Thymus (tissue), 11 donors: ENCODE measurements at regions not wholly inside any gene's neighbourhood (a gene's known extent, or its start where the extent isn't known, plus 50 kb on each side); places are given as distances from the start of the nearest gene placed in this dataset.
A peak's percentile ranks its signal among the peaks of the same experiment; 100 is the strongest.

Experiments
- DNase-seq, 9 donors: peaks; one replicate each; pipeline ENCODE4 v3.0.0-alpha.2; 2013; ENCODE audit warnings: low spot score in 9 of 9, low read depth in 6 of 9, missing footprints in 1 of 9
- H3K27ac ChIP-seq, 2 donors: one replicate each; pipeline ENCODE4 v1.5.1; 2013; ENCODE audit warnings: control low read depth in 1 of 2, low read depth in 1 of 2, low read length in 1 of 2, mild to moderate bottlenecking in 1 of 2, moderate library complexity in 1 of 2
- H3K27me3 ChIP-seq, 2 donors: one replicate each; pipeline ENCODE4 v1.5.1; 2013; ENCODE audit warnings: low read length in 1 of 2; ENCODE audit not compliant: control insufficient read depth in 2 of 2, insufficient read depth in 1 of 2
- H3K36me3 ChIP-seq, 2 donors: one replicate each; pipeline ENCODE4 v1.5.1; 2013; ENCODE audit warnings: low read length in 1 of 2, mild to moderate bottlenecking in 1 of 2, moderate library complexity in 1 of 2; ENCODE audit not compliant: control insufficient read depth in 2 of 2, insufficient read depth in 2 of 2
- H3K4me1 ChIP-seq, 2 donors: one replicate each; pipeline ENCODE4 v1.5.1; 2013; ENCODE audit warnings: low read length in 2 of 2; ENCODE audit not compliant: control insufficient read depth in 2 of 2, insufficient read depth in 2 of 2
- H3K4me3 ChIP-seq, 2 donors: one replicate each; pipeline ENCODE4 v1.5.1; 2013; ENCODE audit warnings: low read length in 2 of 2, control low read depth in 1 of 2, mild to moderate bottlenecking in 1 of 2
- H3K9me3 ChIP-seq, 2 donors: one replicate each; pipeline ENCODE4 v1.5.1; 2013; ENCODE audit warnings: low read length in 1 of 2, mild to moderate bottlenecking in 1 of 2; ENCODE audit not compliant: control insufficient read depth in 2 of 2, insufficient read depth in 1 of 2
- WGBS: extraction: QIAGEN DNeasy Blood & Tissue Kit; methylation state at CpG from one replicate; pipeline ENCODE4 v1.1.7; 2013; 5-methylcytosine and 5-hydroxymethylcytosine counted together
- donor health status: healthy.

DNA sequence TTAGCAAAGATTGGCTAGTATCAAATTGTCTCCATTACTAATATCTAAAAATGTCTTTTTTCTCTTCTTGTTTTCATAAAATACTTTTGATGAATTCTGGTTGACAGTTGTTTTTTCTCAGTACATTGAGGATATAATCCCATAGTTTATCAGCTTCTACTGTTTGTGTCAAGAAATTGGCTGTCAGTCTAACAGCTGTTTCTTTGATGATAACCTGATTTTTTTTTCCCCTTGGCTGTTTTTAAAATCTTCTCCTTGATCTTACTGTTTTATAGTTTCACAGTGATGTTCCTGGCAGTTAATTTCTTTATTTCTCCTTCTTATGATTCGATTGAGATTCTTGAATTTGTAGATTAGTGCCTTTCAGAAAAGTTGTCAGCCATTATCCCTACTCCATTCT is 315.3 kb upstream of the PMFBP1 start:
- Histone ChIP-seq H3K27me3 (no peaks in the 10 kb centered on the region), H3K27ac (no peak overlapping the region), H3K9me3 (no peaks in the 10 kb centered on the region), H3K36me3 (no peaks in the 10 kb centered on the region), H3K4me1 (peaks cover 0 to 3% of the 10 kb centered on the region in 2 donors), H3K4me3 (no peak overlapping the region)
- WGBS: 98% methylated on average over 1 of the region's 1 CpG
- DNase-seq: no peak

GRCh38 chr16:72482695-72483094 is 310.7 kb upstream of the PMFBP1 start:
- H3K27me3 ChIP-seq: no peaks in the 10 kb centered on the region
- WGBS: 74% methylated on average over 3 of the region's 3 CpGs

GRCh38 chr16:72481419-72481818 is 309.5 kb upstream of the PMFBP1 start:
- no peaks in the 10 kb centered on the region for H3K9me3 ChIP-seq
- peak in 1 of 9 donors; percentile 37 for DNase-seq
- peak overlapping the region in 1 of 2 donors; percentile 90 for H3K27ac ChIP-seq
- peaks cover 4 to 6% of the 10 kb centered on the region in 2 donors for H3K4me1 ChIP-seq
- no peak overlapping the region for H3K4me3 ChIP-seq
- no peaks in the 10 kb centered on the region for H3K36me3 ChIP-seq
- no peaks in the 10 kb centered on the region for H3K27me3 ChIP-seq

More at GRCh38 chr16:72482695-72483094, 310.7 kb upstream of the PMFBP1 start:
- Histone ChIP-seq H3K27ac (peak overlapping the region in 1 of 2 donors; percentile 90), H3K4me3 (no peak overlapping the region), H3K36me3 (no peaks in the 10 kb centered on the region), H3K9me3 (no peaks in the 10 kb centered on the region), H3K4me1 (peaks cover 4 to 6% of the 10 kb centered on the region in 2 donors)
- DNase-seq: peak in 5 of 9 donors; percentile 36 to 77 (median 37)

DNA sequence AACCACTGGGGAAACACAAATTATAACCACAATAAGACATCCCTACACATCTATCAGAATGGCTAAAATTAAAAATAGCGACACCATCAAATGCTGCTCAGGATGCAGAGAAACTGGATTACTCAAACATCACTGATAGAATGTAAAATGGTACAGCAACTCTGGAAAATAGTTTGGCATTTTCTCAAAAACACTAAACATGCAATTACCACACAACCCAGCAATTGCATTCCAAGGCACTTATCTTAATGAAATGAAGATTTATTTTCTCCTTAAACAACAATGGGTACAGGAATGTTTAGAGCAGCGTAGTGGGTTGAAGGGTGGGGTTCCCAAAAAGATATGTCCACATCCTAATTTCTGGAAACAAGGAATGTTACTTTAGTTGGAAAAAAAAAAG is 309.0 kb upstream of the PMFBP1 start:
- Histone ChIP-seq H3K27ac (peak overlapping the region in 1 of 2 donors; percentile 90), H3K27me3 (no peaks in the 10 kb centered on the region), H3K9me3 (no peaks in the 10 kb centered on the region), H3K4me1 (peaks cover 4 to 6% of the 10 kb centered on the region in 2 donors), H3K4me3 (no peak overlapping the region), H3K36me3 (no peaks in the 10 kb centered on the region)
- 97% methylated on average over 2 of the region's 2 CpGs for WGBS
- no peak for DNase-seq

DNA sequence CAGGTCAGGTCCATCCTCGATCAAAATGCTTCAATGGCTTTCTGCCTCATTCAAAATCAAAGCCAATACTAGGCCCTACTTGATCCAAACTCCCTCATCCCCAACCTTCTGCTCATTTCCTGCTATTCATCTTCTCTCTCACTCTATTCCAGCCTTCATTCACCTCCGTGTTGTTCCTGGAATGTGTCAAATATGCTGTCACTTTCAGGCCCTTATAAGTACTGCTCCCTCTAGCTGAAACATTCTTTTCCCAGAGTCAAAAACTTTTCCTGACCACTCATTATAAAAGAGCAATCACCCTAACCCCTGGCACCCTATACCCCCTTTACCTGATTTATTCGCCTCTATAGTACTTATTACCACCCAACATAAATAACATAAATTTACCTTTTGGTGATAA is 303.7 kb upstream of the PMFBP1 start:
- no peaks in the 10 kb centered on the region for H3K4me1 ChIP-seq
- no peaks in the 10 kb centered on the region for H3K27me3 ChIP-seq
- H3K27ac ChIP-seq: no peak overlapping the region
- no peaks in the 10 kb centered on the region for H3K36me3 ChIP-seq
- DNase-seq: no peak
- H3K9me3 ChIP-seq: no peaks in the 10 kb centered on the region
- no peak overlapping the region for H3K4me3 ChIP-seq
- 97% methylated on average over 3 of the region's 3 CpGs for WGBS

- WGBS: 88% methylated on average over 2 of the region's 2 CpGs
- Histone ChIP-seq H3K36me3 (no peaks in the 10 kb centered on the region), H3K27ac (no peak overlapping the region), H3K4me1 (no peaks in the 10 kb centered on the region), H3K27me3 (no peaks in the 10 kb centered on the region), H3K4me3 (no peak overlapping the region), H3K9me3 (no peaks in the 10 kb centered on the region)
- DNase-seq: no peak
Measured at GRCh38 chr16:72474501-72475123, 302.7 kb upstream of the PMFBP1 start.

DNA sequence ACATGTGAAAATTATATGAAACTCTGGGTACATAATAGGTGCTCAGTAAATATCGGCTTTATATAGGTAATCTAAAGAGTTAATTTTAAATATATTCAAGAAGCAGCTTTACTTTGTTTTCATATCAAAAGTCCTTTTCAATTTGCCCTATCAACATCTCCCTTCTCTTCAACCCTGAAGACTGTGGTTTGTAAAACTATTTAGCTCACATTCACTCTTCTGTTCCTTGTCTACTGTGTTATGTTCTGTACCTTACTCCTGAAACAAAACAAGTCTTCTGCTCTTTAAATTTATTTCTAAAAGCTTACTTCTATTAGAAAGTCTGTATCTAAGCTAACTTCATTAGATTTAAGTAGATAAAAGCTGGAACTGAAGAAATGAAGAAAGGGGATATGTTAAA is 301.7 kb upstream of the PMFBP1 start:
- Histone ChIP-seq H3K27ac (no peak overlapping the region), H3K4me3 (no peak overlapping the region), H3K36me3 (no peaks in the 10 kb centered on the region), H3K9me3 (no peaks in the 10 kb centered on the region), H3K27me3 (no peaks in the 10 kb centered on the region), H3K4me1 (no peaks in the 10 kb centered on the region)
- DNase-seq: no peak
- WGBS: 98% methylated on average over 1 of the region's 1 CpG

- Histone ChIP-seq H3K4me3 (no peak overlapping the region), H3K27ac (no peak overlapping the region), H3K9me3 (no peaks in the 10 kb centered on the region), H3K27me3 (no peaks in the 10 kb centered on the region), H3K36me3 (no peaks in the 10 kb centered on the region), H3K4me1 (no peaks in the 10 kb centered on the region)
- no peak for DNase-seq
- 97% methylated on average over 12 of the region's 12 CpGs for WGBS
Measured at GRCh38 chr16:72471317-72471924, 299.5 kb upstream of the PMFBP1 start.

DNA sequence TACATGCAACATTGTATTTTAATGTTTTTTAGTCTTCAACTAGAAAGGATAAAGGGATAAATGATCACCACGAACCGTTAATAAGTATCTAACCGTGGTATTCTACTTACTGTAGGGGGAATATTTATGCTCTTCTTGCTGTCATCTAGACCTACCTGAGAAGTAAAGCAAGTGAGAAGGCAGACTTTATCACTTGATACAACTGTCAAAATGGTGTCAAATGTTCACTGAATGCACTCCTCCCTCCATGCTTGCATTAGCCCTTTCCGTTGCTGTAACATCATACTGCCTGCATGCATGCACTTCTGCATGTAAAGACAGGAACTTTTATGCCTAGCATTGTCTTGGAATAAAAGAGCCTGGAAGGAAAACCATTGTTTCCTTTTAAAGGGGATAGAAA is 298.6 kb upstream of the PMFBP1 start:
- Histone ChIP-seq H3K9me3 (no peaks in the 10 kb centered on the region), H3K27ac (no peak overlapping the region), H3K4me1 (no peaks in the 10 kb centered on the region), H3K27me3 (no peaks in the 10 kb centered on the region), H3K4me3 (no peak overlapping the region), H3K36me3 (no peaks in the 10 kb centered on the region)
- 95% methylated on average over 4 of the region's 4 CpGs for WGBS
- no peak for DNase-seq
